ENCODE measurements at regions not wholly inside any gene's neighbourhood (a gene's known extent, or its start where the extent isn't known, plus 50 kb on each side); places are given as distances from the start of the nearest gene placed in this dataset.

DNA sequence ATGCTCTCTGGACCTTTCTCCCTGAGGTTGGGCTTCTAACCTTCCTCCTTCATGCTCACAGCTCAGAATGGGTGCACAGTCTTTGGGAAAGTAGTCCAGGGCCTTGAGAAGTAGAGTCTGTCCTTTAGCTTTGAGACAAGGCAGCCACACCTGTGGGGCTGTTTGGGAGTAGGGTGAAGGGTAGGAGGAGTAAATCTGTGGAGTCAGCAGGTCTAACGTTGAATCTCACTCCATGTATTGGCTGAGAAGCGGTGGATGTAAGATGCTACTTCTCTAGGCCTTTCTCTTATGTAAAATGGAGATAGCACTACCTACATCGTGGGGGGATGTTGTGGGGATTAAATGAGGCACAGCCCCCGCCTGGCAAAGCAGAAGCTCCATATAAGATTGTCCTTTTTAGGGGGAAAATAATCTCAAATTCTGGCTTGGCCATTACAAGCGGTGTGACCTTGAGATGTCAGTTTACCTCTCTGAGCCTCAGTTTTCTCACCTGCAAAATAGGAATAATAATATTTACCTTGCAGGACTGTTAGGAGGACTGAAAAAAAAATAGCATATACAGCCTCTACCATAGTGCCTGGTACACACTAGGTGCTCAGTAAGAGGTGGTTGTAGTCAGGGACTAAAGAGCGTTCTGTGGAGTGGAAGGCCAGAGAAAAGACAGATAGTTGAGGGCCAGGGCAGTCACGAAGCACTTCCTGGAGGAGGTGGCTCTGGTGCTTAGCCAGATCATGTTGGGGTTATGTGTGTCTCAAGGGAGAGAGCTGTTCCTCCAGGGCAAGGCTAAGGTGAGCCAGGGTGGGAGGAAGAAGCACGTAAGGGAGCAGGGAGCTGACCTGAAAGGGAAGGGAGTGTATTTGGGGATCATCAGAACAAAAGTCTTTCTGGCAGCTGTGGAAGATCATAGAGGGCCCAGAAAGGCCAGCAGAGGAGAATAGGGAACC is 82.8 kb upstream of the MRPS22 start:
- TF ChIP-seq EP300 (IDR thresholded peaks at IDR 0.05), result no peak
- Histone ChIP-seq H3K4me1 (no peaks in the 10 kb centered on the region), H3K27ac (no peak overlapping the region), H3K27me3 (no peaks in the 10 kb centered on the region), H3K36me3 (no peaks in the 10 kb centered on the region), H3K9me3 (no peaks in the 10 kb centered on the region), H3K4me3 (no peak overlapping the region)
- WGBS, 2 donors, result 81 to 84% methylated on average over 8 of the region's 8 CpGs
- ATAC-seq (ENCODE audit: low FRiP score in 2 of 2) (no peak), DNase-seq (no peak)

GRCh38 chr3:139261754-139262586 is 81.8 kb upstream of the MRPS22 start:
- H3K4me3 ChIP-seq, result no peak overlapping the region
- no peaks in the 10 kb centered on the region for H3K36me3 ChIP-seq
- H3K9me3 ChIP-seq, result no peaks in the 10 kb centered on the region
- no peaks in the 10 kb centered on the region for H3K27me3 ChIP-seq
- H3K4me1 ChIP-seq, result no peaks in the 10 kb centered on the region
- TF ChIP-seq POLR2AphosphoS5 (IDR thresholded peaks at IDR 0.05), result no peak
- TF ChIP-seq, protein P1, sequence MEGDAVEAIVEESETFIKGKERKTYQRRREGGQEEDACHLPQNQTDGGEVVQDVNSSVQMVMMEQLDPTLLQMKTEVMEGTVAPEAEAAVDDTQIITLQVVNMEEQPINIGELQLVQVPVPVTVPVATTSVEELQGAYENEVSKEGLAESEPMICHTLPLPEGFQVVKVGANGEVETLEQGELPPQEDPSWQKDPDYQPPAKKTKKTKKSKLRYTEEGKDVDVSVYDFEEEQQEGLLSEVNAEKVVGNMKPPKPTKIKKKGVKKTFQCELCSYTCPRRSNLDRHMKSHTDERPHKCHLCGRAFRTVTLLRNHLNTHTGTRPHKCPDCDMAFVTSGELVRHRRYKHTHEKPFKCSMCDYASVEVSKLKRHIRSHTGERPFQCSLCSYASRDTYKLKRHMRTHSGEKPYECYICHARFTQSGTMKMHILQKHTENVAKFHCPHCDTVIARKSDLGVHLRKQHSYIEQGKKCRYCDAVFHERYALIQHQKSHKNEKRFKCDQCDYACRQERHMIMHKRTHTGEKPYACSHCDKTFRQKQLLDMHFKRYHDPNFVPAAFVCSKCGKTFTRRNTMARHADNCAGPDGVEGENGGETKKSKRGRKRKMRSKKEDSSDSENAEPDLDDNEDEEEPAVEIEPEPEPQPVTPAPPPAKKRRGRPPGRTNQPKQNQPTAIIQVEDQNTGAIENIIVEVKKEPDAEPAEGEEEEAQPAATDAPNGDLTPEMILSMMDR (IDR thresholded peaks at IDR 0.05), result no peak
- DNase-seq (no peak), ATAC-seq (ENCODE audit: low FRiP score in 2 of 2) (no peak)
- no peak overlapping the region for H3K27ac ChIP-seq
- WGBS, 2 donors, result 81 to 83% methylated on average over 7 of the region's 7 CpGs

- no peak for DNase-seq
- no peak for ATAC-seq (ENCODE audit: low FRiP score in 2 of 2)
- H3K4me3 ChIP-seq, result no peak overlapping the region
These were observed 80.0 kb upstream of the MRPS22 start for GRCh38 chr3:139263798-139264197.

GRCh38 chr3:139264375-139264774 is 79.4 kb upstream of the MRPS22 start:
- no peak for TF ChIP-seq EP300 (IDR thresholded peaks at IDR 0.05)
- Histone ChIP-seq H3K4me3 (no peak overlapping the region), H3K9me3 (no peaks in the 10 kb centered on the region), H3K27me3 (no peaks in the 10 kb centered on the region), H3K36me3 (no peaks in the 10 kb centered on the region), H3K4me1 (no peaks in the 10 kb centered on the region), H3K27ac (no peak overlapping the region)
- 78% methylated on average over 3 of the region's 3 CpGs; no CpG with 5 or more reads in 1 of the 2 donors for WGBS, 2 donors
- DNase-seq (no peak), ATAC-seq (ENCODE audit: low FRiP score in 2 of 2) (no peak)

More at GRCh38 chr3:139263798-139264197, 80.0 kb upstream of the MRPS22 start:
- no peak for TF ChIP-seq EP300 (IDR thresholded peaks at IDR 0.05)
- TF ChIP-seq POLR2A (IDR thresholded peaks at IDR 0.05), result no peak
- TF ChIP-seq, protein P1 (IDR thresholded peaks at IDR 0.05), result no peak
- no peak for TF ChIP-seq POLR2AphosphoS5 (IDR thresholded peaks at IDR 0.05)
- no peaks in the 10 kb centered on the region for H3K9me3 ChIP-seq
- H3K27me3 ChIP-seq, result no peaks in the 10 kb centered on the region
- H3K27ac ChIP-seq, result no peak overlapping the region
- 76 to 79% methylated on average over 4 of the region's 4 CpGs for WGBS, 2 donors
- H3K36me3 ChIP-seq, result no peaks in the 10 kb centered on the region
- no peaks in the 10 kb centered on the region for H3K4me1 ChIP-seq

GRCh38 chr3:139265131-139266016 is 78.4 kb upstream of the MRPS22 start:
- Histone ChIP-seq H3K4me1 (no peaks in the 10 kb centered on the region), H3K36me3 (no peaks in the 10 kb centered on the region), H3K27ac (no peak overlapping the region), H3K27me3 (no peaks in the 10 kb centered on the region), H3K4me3 (no peak overlapping the region), H3K9me3 (no peaks in the 10 kb centered on the region)
- TF ChIP-seq POLR2AphosphoS5 (IDR thresholded peaks at IDR 0.05), result no peak
- TF ChIP-seq, protein P1 (IDR thresholded peaks at IDR 0.05), result no peak
- TF ChIP-seq POLR2A (IDR thresholded peaks at IDR 0.05), result no peak
- WGBS, 2 donors, result 76 to 79% methylated on average over 8 to 9 of the region's 9 CpGs
- DNase-seq (no peak), ATAC-seq (ENCODE audit: low FRiP score in 2 of 2) (no peak)

Measured in upper lobe of left lung (tissue), 6 donors.